Stimulated activated CD4-positive, alpha-beta T cell treated with anti-CD3 and anti-CD28 coated beads, Interleukin-4, amount 100 ng/mL, for 24 hours (primary cell): ENCODE measurements at regions not wholly inside any gene's neighbourhood (a gene's known extent, or its start where the extent isn't known, plus 50 kb on each side); places are given as distances from the start of the nearest gene placed in this dataset.
"Not testable (repeated sequence)": the region's sequence is repeated elsewhere in the genome, so short reads cannot be mapped to it uniquely, and the experiment has no call there.

Source experiments
- DNase-seq: peaks from one replicate; pipeline ENCODE4 v3.0.0-alpha.2; 2020

DNA sequence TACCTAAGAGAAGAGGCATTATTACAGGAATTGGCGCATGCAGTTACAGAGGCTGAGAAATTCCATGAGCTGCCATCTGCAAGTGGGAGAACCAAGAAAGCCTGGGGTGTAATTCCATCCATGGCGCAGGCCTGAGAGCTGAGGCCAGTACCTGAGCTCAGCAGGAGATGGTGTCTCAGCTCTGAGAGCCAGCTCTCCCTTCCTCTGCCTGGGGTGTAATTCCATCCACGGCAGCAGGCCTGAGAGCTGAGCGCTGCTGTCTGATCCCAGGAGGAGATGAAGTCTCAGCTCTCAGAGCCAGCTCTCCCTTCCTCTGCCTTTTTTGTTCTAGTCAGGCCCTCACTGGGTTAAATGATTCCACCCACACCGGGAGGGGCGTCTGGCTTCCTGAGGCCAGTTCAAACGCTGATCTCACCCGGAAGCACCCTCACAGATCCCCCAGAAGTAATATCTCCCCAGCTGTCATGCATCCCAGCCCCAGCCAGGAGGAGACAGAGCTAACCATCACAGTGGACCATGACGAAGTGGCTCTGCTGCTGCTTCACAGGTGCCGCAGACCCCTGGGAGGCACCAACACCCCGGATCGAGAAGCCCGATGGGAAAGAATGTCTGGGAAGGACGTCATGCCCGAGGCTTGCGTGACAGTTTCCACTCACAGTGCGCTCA lies 4454.9 kb upstream of the TPTE start:
- DNase-seq, result not testable (repeated sequence)

DNA sequence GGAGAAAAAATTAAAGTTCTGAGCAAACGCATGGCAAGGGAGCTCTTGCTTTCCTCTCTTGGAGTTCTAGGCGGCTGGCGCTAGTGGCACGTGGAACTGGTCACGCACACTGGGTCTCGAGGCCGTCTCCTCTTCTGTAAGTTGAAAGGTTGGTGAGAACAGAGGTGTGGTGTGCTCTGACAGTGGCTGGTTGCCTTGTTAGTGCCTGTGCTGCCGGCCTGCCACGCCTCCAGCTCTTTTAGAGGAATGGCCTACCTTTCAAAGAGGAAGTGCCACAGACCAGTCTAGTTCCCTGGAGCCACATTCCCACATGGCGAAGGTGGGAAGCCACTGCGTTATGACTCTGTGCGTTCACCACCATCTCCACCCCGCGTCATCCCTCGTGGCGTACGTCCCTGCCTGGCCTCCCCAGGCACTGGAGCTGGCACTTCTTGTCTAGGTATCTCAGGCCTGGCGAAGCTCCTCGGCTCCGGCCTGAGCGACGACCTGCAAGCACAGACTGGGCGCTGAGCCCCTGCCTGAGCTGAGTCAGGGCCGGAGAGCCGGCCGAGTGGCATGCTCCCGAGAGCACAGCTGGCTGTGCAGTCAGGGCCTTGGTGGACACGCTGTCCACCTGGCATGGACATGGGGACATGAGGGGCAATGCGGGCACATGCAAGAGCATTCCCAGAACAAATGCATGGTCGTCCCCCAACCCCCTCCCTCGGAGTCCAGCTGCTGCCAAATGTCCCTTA lies 4453.1 kb upstream of the TPTE start:
- DNase-seq, result not testable (repeated sequence)

DNA sequence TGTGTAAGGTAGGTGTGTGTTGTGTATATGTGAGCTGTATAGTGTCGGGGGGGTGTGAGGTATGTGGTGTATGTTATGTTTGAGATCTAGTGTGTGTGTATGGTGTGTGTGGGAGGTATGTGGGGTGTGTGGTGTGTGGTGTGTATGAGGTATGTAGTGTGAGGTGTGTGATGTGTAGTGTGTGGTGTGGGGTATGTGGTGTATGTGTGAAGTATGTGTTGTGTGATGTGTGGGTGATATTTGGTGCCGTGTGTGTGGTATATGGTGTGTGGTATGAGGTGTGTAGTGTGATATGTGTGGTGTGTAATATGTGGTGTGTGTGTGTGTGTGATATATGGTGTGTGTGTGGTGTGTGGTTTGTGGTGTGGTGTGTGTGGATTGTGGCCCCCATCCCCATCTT lies 4451.2 kb upstream of the TPTE start:
- DNase-seq, result not testable (repeated sequence)

DNA sequence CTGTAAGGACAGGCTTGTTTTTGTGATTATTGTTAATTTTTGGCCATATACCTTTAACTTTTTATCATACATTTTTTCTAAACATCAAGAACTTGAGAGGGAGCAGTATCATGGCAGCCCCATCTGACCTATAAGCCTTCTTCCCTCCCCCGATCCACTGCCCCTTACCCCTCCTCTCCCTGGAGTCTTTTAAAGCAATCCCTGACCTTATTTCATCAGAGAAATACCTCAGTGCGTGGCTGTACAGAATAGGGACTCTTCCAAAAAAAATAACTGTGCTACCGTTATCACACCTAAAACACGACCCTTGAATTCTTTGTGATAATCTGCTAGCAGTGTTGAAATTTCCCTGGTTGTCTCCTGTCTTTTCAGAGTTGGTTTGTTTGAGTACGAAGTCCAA lies 4448.7 kb upstream of the TPTE start:
- not testable (repeated sequence) for DNase-seq

DNA sequence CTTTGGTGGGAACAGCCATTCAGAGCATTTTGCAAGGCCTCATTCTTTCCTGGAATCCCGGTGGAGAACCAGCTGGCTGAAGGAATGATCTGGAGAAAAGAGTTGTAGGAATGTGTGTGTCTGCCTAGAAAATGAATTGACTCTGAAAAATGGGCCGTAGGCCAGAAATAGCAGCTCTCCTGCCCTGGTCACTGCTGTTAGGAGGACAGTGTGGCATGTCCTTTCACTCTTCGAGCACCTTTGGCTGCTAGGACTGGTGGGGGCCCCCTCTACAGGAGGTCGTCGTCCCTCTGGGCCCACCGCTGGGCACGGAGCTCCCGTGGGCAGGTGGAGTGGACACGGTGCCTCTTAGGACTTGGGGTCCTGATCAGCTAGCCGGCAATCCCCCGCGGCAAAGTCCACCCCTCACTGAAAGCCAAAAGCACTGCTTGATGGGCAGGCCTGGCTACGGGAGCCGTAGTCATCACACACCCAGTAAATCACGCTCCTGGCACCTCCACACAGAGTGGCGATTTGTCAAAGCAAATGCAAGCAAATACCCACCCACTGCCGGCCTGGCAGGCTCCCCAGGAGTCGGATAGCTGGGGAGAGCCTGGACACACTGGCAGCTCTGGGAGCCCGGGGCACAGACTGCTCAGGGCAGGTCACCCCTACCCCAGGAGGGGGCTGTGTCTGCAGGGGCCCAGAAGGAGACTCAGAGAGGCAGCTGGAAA lies 4447.2 kb upstream of the TPTE start:
- DNase-seq, result not testable (repeated sequence)

DNA sequence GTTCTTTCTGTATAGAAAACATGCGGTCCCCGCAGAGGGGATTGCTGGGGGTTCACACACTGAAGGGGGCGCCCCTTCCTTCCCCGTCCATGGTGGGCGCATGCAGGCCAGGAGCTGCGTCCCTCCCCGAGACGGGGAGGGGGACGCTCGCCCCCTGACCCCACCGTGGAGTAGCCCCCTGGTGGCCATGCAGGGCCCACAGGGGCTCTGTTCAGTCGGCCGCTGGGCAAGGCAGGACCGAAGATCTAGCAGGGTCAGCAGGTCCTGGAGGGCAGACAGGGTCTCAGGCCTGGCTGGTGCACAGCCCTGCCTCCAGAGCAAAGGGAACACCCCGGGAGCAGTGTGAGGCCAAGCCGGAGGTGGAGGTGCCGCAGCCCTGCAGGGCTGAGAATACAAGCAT lies 4446.4 kb upstream of the TPTE start:
- not testable (repeated sequence) for DNase-seq

DNA sequence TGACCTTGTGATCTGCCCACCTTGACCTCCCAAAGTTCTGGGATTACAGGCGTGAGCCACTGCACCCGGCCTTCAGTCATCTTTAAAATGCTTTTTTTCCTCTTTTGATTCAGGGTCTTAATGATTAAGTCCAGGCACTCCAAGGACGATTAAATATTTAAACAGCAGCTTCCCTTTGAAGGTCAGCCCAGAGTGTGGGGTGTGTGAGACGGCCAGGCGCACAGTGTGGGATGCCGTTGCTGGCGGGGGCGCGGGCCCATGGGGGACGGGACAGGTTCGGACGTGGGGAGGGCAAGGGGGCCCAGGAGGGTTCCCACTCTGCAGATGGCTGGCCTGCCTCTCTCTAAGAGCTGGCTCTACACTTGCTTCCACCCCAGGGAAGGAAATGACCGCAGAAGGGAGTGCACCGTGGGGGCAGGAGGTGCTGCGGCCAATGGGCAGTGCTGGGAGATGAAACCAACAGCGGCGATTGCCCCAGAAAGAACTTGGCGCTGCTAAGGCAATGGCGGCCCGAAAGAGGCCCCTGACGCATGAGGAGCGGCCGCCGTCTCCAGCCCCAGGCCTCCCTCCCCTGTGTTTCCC lies 4445.7 kb upstream of the TPTE start:
- DNase-seq, result not testable (repeated sequence)

DNA sequence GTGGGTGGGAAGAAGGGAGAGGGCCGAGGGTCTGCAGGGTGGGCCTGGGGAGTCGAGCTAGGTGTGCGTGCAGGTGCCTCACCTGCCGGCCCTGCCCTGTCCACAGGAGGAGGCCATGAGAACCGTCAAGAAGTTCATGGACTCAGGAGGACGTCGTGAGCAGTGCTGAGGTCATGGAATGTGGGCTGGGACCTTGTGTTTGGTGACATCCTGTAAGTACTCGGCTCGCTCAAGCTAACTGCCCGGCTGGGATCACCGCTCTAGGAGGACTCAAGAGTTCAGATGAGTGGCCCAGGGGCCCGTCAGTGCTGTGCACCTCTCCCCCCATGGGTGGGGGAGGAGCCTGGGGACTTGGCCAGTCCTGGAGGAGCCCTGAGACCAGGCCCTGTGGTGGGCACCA lies 4444.0 kb upstream of the TPTE start:
- DNase-seq, result not testable (repeated sequence)

DNA sequence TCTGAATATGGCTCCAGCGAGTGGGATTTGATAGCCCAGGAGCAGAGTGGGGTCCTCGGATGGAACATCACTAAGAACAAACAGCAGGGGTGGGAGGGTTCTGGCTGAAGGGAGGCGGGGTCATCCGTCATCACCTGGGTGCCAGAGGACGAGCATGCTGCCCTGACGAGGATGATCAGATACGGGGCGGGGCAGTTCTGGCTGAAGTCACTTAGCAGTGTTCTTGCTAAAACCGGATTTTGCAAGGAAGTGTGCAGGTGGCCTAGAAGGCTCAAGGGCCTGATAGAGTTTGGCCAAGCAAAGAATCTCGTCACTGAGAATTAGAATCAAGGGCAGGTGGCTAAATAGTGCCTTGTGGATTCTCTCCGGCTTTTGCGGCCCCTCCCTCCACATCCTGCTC lies 4442.5 kb upstream of the TPTE start:
- DNase-seq, result not testable (repeated sequence)

DNA sequence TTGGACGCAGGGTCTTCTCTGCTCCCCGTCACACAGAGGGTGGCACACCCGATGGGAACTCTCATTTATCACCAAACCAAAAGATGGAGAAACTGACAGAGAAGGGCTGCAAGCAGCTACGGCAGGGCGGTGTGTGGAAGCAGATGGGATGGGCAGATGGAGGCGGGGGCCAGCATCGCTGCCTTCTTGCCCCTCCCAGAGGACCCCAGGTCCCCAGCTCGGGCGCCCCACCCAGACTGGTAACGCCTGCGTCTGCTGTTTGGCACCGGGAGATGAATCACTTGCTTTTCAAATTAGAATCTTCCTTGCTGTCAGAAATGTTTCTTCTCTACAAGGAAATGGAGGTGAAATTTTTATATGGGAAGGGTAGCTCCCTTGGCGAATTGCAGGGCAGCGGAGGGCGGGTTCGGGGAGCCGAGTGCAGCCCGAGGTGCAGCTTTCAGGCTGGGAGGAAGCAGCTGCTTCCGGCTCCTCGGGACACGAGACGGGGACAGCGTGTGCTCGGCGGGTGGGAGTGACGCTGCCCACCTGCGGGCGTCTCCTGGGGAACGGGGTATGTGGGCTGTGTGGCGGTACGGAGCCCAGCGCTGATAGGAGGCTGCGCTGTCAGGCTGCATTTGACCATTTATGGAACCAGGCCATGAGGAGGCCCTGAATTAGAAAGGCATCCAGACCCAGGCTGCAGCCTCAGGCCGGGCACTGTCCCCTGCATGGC lies 4440.3 kb upstream of the TPTE start:
- not testable (repeated sequence) for DNase-seq

DNA sequence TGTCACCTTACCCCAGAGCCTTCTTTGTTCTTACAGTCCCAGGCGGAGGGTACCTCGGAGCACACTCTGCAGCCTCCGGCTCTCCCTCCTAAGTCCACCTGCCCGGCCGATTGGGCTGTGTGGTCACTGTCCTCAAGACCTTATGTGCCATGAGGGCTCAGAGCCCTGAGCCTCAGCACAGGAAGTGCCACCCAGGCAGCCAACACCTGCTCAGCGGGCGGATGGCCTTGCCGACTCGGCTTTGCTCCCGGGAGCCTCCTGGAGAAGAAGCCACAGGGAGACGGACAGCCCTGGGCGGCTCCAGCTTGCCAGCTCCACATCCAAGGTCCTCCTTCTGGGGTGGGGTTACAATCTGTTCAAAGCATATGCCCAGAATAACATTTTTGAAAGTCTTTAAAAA lies 4439.2 kb upstream of the TPTE start:
- DNase-seq, result not testable (repeated sequence)

DNA sequence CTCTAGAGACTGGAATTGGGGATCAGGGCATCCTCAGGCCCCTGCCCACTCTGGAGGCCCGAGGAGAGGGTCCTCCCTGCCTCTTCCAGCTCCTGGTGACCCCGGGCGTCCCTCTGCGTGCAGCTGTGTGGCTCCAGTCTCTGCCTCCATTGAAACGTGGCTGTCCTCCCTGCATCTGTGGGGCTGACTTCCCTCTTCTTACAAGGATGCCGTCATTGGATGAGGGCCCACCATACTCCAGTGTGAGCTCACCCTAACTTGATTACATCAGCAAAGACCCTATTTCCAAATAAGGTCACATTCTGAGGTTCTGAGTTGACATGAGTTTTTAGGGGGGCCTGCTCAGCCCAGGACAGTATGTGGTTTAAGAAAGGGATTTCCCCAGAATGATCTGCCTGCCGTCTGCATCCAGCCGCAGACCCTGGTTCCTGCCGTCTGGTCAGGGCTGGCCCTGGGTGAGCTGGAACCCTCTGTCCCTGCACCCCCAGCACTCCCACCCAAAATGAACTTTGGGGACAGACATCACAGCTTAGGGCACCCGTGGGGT lies 4437.7 kb upstream of the TPTE start:
- not testable (repeated sequence) for DNase-seq

DNA sequence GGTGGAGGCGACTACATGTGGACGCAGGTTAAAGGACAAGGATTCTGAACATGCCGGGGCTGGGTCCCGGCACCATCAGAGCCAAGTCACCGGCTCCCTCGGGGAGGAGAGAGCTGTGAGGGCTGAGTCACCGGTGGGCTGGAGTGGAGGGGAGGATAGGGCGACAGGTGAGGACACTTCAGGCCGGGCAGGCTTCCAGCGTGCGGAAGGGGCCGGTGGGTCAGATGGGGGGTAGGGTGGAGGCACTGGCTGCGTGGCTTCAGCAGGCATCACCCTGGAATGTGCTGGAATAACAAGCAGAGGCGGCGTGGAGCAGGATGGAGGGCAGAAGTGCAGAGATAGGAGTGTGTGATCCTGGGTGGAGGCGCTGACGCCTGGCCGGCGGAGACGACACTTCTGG lies 4435.3 kb upstream of the TPTE start:
- not testable (repeated sequence) for DNase-seq

DNA sequence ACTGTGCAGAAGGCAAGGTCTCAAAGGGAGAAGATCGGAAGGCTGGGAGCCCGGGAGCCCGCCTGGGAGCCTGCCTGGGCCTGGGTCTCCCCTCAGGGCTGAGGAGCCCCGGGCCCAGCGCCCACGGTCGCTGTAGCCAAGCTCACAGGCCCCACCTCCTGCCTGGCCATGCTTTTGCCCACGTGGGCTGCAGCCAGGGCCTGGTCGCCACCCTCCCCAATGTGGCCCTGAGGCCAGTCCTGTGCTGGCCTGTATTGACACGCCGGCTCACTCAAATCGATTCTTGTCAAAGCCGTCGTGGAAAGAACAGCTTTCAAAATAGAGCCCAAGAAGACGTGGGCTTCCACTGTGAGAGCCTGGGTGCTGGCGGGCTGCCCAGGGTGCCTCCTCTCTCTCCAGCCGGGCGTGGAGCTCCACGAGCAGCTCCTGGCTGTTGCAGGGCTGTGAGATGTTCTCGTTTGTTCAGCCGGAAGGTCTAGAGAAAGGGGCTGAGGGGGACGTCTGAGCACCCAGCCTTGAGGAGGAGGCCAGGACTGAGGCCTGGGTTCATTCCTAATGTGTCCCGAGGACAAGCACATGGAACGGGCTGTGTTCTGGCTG lies 4433.7 kb upstream of the TPTE start:
- not testable (repeated sequence) for DNase-seq

DNA sequence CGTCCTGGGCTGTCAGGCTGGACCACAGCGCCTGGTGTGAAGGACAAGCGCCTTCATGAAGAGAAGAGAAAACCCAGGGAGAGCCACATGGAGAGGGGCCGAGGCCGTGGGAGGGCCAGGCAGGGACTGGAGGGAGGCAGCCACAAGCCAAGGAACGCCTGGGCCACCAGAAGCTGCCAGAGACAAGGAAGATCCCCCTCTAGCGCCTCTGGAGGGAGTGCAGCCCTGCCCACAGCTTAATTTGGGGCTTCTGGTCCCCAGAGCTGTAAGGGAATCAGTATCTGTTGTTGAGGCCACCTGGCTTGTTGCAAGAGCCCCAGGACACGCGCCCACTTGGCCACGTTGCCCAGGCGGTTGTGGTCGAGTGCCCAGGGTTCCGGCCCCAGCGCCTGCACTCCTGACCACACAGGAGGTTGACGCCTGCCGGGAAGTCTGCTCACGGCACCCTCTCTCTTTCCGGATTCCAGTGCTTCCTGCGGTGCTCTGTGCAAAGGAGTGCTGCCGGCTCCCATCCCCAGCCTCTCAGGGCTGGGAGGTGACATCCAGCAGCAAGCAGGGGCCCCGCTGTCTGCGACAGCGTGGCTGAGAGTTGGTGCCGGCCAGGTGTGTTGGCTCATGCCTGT lies 4431.0 kb upstream of the TPTE start:
- not testable (repeated sequence) for DNase-seq

DNA sequence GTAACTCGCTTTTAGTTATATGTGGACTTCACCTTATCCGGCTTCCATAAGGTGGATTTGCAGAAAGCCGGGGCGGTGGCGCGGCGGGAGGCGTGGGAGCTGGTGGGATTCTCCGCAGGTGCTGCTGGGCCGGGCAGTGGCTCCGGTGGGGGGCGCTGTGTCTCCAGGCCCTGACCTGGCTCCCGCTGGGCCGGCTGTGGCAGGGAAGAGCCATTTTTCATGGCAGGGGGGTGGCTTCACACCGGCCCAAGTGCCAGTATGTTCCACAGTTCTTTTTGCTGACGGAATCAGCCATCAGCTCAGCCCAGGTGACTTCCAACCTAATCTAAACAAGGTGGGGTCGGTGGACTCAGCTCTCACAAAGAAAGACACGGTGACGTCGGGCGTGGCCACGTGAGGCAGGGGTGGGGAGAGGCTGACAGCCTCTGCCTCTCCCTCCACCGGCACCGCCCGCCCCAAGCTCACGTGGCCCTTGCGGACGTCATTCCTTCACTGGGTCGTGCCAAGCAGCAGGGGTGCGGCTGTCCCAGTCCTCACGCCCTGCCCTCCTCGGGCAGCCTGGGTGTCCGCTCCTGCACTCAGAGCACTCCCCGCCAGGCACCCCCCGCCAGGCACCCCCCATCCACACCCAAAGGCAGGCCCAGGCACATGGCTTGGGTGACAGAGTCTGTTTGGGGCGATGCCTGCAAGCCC lies 4429.9 kb upstream of the TPTE start:
- not testable (repeated sequence) for DNase-seq

DNA sequence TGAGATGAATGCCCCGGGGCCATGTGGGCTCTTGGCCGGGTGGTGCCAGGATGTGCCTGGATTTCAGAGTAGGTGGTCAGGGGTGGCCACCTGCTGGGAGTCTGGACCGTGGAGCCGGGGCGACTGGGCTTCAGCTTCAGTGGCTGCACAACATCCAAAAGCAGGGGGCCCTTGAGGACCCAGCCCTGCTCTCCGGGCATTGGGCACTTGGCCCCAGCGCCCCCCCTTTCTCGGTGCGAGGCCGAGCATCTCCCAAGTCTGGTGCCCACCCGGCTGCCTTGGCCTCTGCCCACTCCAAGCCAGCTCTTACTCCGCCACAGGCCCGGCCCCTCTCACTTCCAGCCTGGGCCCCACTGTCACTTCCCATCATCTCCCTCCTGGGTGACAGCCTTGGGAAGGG lies 4429.0 kb upstream of the TPTE start:
- not testable (repeated sequence) for DNase-seq

DNA sequence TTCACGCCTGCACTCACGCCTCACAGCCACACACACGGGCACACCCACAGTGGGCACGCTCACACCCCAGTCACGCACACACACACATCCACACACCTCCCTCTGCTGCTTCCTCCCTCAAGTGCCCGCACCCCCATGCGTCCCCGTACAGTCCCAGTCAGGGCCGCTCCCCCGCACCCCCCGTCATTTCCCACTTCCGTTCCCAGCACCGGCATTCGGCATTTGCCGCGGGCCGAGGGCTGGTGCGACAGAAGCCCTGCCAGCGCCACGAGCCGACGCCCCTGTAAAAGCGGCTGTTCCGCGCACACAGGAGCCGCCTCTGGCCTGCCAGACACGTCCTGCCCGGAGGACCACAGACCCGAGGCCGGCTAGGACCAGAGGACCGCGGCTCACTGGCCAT lies 4428.0 kb upstream of the TPTE start:
- peak; percentile 5 for DNase-seq

DNA sequence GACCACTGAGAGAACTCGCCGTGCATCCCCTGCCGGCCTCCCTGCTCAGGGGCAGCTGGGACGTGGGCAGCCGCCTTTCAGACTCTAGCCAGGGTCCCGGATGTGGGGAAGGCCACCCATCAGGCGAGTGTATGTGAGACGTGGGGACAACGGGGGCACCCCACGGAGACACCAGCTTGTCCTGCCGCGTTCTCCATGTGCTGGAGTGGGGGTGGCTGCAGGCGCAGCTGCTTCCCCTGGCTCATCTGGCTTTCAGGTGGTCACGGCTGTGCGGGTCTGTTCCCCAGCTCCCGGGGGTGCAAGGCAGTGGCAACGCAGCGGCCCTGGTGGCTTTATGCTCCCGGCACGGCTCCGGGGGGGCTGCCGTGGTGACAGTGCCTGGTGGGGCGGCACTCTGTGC lies 4427.5 kb upstream of the TPTE start:
- not testable (repeated sequence) for DNase-seq

DNA sequence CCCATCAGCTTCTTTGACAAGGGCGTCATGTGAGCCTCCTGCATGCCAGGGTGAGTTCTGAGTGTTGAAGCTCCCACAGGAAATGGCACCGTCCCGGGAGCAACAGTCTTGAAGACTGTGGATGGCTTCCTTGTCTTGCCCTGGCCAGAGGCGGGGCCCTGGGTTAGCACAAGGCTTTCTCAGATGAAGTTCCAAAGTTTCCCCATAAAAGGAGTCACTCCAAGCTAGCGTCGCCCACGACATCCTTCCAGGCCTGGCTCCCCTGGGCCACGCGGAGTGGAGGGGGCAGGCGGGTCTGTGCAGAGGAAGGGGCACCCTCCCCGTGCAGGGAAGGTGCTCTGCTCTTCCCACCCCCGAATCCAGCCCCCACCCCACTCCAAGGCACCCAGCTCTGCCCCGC lies 4426.1 kb upstream of the TPTE start:
- not testable (repeated sequence) for DNase-seq
